ENCODE measurements at regions not wholly inside any gene's neighbourhood (a gene's known extent, or its start where the extent isn't known, plus 50 kb on each side); places are given as distances from the start of the nearest gene placed in this dataset.

- Histone ChIP-seq H3K9me2 (replicated peaks; ENCODE audit: low read length) (no peaks in the 10 kb centered on the region), H3K36me3 (ENCODE audit: low read depth, low read length) (no peaks in the 10 kb centered on the region), H3K4me3 (ENCODE audit: low read length) (no peak overlapping the region), H4K20me1 (ENCODE audit: low read length) (0 out of 2 replicates have a peak, but pooled peaks cover 3% of the 10 kb centered on the region), H3K79me2 (ENCODE audit: low read length) (no peaks in the 10 kb centered on the region), H3K4me2 (ENCODE audit: low read length) (no peak overlapping the region), H3K27me3 (ENCODE audit: low read length) (peaks cover 97% of the 10 kb centered on the region), H3K9ac (ENCODE audit: low read length) (no peak overlapping the region), H3F3A (ENCODE audit: low read length, unreplicated experiment) (no peaks in the 10 kb centered on the region), H3K4me1 (ENCODE audit: insufficient read depth, low read length) (0 out of 2 replicates have a peak, but pooled peaks cover 6% of the 10 kb centered on the region), H2AFZ (ENCODE audit: low read length) (no peak overlapping the region), H3K27ac (ENCODE audit: low read length) (no peak overlapping the region), H3K9me3 (ENCODE audit: low read length) (no peaks in the 10 kb centered on the region)
- BruUV-seq (replicated peaks): no TSS peak
- intact Hi-C loops (cut with micrococcal nuclease): no loop called here
- ChIA-PET CTCF (no interaction called here), POLR2A (ENCODE audit: unreplicated experiment) (no interaction called here)
- TF ChIP-seq CTCF (conservative IDR thresholded peaks at IDR 0.05; ENCODE audit: low read depth, low read length) (no peak), EZH2phosphoT487 (IDR thresholded peaks at IDR 0.05; ENCODE audit: borderline replicate concordance, low read length) (no peak), EZH2 (IDR thresholded peaks at IDR 0.05; ENCODE audit: low read length, unreplicated experiment) (no peak)
- DNase-seq (no peak), ATAC-seq (no peak)
Measured at GRCh38 chr17:79167486-79167885, 92.9 kb downstream of the ENGASE start.

DNA sequence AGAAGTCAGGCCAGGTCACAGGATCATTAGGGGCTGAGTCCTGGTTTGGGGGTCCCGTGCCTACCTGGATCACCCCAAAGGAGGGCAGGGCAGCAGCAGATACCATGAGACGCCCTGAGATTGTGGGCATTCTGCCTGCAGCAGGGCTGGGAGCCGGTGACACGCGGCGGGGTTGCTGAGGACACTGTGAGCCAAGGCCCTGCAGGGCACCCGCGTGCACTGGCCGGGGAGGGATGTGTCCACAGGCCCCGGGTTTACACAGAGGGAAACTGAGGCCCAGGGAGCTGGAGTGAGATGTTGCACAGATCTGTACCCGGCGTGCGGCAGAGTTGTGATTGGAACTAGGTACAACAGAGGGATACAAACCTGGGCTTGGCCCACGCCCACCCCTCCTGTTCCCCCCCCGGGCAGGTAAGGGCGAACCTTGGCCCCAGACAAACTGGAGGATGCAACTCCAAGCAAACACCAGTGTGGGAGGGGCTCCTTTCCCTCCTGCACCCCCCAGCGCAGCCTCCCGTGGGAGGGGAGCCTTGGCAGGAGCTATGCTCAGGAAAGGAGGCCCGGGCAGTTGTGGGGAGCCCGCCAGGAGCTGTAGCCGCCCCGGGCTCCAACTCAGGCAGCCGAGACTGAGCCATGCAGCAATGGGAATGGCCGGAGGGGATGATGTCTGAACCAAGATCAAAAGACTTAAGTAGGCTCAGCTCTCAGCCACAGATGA, 91.3 kb downstream of the ENGASE start:
- intact Hi-C loops (cut with micrococcal nuclease): no loop called here
- Histone ChIP-seq H2AFZ (ENCODE audit: low read length) (no peak overlapping the region), H3K9ac (ENCODE audit: low read length) (no peak overlapping the region), H3K4me1 (ENCODE audit: insufficient read depth, low read length) (0 out of 2 replicates have a peak, but pooled peaks cover 6% of the 10 kb centered on the region), H3K27me3 (ENCODE audit: low read length) (peaks cover 94% of the 10 kb centered on the region), H3K79me2 (ENCODE audit: low read length) (no peaks in the 10 kb centered on the region), H3K4me2 (ENCODE audit: low read length) (no peak overlapping the region), H3F3A (ENCODE audit: low read length, unreplicated experiment) (no peaks in the 10 kb centered on the region), H3K9me3 (ENCODE audit: low read length) (no peaks in the 10 kb centered on the region), H3K4me3 (ENCODE audit: low read length) (no peak overlapping the region), H4K20me1 (ENCODE audit: low read length) (0 out of 2 replicates have a peak, but pooled peaks cover 3% of the 10 kb centered on the region), H3K27ac (ENCODE audit: low read length) (no peak overlapping the region), H3K36me3 (ENCODE audit: low read depth, low read length) (no peaks in the 10 kb centered on the region), H3K9me2 (replicated peaks; ENCODE audit: low read length) (no peaks in the 10 kb centered on the region)
- TF ChIP-seq EZH2phosphoT487 (IDR thresholded peaks at IDR 0.05; ENCODE audit: borderline replicate concordance, low read length) (no peak), EZH2 (IDR thresholded peaks at IDR 0.05; ENCODE audit: low read length, unreplicated experiment) (no peak), CTCF (conservative IDR thresholded peaks at IDR 0.05; ENCODE audit: low read depth, low read length) (no peak)
- ChIA-PET POLR2A (ENCODE audit: unreplicated experiment) (no interaction called here), CTCF (no interaction called here)
- no peak for ATAC-seq
- BruUV-seq (replicated peaks): no TSS peak
- no peak for DNase-seq
